Muscle of back (tissue), 3 donors: ENCODE measurements at regions not wholly inside any gene's neighbourhood (a gene's known extent, or its start where the extent isn't known, plus 50 kb on each side); places are given as distances from the start of the nearest gene placed in this dataset.

Experiments
- DNase-seq, 3 donors: peaks; one replicate each; pipeline versions ENCODE4 v3.0.0 to v3.0.0-alpha.2; 2013

- DNase-seq: no peak
Measured at GRCh38 chr7:124497176-124497575, 268.4 kb downstream of the GPR37 start.

GRCh38 chr7:124489925-124490324, 275.7 kb downstream of the GPR37 start:
- no peak for DNase-seq

DNA sequence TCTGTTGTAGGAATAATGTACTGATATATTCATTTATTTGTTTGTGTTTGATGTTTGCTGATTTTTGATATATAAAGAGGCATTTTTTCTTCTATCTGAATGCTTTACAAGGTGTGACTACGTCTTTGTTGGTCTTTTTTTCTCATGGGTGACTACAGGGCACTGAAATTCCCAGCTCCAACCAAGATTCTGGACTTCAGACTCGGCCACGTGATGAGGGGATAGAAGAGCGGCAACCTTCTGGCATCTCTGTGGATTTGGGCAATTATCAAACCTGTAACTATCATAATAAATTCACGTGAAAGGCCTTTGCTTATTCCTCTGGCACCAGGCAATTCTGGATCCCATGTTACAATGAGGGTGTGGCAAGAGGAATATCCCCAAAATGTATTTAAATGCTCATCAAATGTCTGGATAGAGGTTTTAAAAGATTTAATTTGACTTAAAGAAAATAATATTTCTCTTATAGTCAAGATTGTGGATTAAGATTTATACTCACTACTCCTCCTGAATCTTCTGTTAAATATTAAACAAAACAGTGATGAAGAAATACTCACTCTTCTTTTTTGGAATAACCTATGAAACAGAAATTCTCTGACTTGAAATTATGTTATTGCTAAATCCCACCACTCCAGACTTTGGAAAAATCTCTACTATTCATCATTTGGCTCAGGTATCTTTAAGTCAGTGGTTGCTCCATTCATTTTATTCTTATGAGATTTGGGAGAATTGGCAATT, 276.3 kb downstream of the GPR37 start:
- no peak for DNase-seq

DNA sequence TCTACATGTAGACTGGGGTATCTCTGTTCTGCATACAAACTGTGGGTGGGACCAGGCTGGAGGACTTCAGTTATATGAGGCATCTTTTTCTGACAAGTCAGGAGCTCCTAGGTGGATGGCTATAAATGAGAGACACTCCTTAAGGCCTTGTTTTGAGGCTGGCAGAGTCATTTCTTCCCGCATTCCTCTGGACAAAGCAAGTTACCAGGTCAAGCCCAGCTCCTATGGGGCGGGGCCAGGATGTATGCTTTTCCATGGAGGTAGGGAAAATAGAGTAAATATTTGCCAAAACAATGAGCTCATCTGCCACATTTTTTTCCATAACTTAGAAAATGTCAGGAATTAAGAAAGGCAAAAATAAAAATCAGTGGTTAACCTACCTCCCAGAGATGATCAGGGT, 283.4 kb downstream of the GPR37 start:
- no peak for DNase-seq

GRCh38 chr7:124480821-124481290, 284.7 kb downstream of the GPR37 start:
- no peak for DNase-seq

GRCh38 chr7:124480036-124480820, 285.4 kb downstream of the GPR37 start:
- no peak for DNase-seq

DNA sequence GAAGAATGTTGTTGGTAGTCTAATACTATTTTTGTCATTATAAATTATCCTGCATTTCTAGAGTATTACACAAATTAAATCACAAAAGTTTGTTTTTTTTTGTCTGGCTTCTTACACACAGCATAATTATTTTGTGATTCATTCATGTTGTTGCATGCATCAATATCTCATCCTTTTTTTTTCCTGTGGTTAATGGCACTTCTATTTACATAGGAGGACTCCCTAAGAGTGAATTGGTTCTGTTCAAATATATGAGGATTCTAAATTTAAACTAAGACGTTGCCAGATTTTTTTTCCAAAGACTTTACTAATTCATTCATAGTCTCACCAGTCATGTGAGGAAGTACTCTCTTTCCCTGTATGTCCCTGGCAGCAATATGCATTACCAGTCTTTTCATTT, 303.3 kb downstream of the GPR37 start:
- DNase-seq: peak in 1 of 3 donors; percentile 33

DNA sequence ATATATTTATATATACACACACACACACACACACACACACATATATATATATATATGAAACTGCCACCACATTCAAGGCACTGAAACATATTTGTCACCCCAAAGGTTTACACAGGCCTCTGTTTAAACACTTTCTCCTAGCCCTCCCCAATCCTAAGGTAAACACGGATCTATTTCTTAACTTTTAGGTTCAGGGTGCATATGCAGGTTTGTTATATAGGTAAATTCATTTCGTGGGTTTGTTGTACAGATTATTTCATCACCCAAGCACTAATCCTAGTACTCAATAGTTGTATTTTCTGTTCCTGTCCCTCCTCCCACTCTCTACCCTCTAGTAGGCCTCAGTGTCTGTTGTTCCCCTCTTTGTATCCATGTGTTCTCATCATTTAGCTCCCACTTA, 305.0 kb downstream of the GPR37 start:
- DNase-seq: no peak

- DNase-seq: no peak
Measured at GRCh38 chr7:124460056-124460450, 305.5 kb downstream of the GPR37 start.

DNA sequence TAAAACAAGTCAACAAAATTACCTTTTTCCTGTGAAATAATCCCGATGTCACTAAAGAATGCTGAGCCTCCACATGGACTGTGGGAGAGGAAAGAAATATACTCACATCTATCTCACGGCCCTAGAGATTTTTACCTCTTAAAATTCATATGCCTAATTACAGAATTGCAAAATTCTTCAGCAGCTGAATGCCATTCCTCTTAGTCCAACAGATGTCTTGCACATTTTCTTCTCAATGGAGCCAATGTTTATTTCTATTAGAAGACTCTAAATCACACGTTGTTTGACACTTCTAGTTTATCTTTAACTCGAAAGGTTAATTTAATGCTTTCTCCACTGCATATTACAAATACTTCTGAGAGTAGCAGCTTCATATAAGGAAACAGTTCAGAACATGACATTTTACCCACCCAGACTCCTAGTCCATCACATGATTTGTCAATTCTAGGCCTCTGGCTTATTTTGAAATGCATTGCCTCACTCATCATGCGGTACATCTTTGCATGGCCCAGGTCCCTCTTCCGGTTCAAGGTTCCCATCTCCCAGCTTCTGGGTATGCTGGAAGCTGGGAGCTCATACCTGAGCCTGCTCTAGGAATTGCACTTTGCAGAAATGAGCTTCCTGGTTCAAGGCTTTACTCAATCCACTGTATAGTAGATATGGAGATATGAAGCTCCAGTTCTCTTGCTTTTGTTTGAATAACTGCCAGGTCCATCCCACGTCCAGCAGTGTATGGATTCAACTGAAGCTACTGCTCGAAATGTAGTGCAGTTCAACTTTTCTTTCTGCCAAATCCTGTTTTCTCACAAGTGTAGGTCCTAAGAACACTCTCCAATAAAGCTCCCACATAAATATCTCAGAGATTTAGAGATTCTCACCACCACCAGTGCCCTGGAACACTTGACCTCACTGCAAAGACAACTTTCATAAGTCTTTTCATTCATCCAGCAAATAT, 306.2 kb downstream of the GPR37 start:
- peak; percentile 15 to 41 (median 41) for DNase-seq

DNA sequence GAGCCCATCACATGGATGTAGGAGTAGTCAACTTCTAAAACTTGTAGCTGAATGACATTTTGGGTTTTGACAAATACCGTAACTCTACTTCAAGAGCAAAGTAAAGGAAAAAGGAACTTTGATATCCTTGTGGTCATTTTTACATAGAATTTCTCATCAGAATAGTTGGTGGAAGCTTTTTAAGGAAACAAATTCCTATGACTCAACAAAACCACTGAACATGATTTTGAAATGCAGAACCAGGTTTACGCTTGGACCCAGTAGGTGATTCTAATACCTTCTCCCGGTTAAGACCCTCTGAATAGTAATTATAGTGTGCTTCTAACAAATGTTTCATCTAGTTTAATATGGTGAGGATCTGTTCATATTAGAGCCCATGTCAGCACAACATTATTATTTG, 307.8 kb downstream of the GPR37 start:
- no peak for DNase-seq

GRCh38 chr7:124456286-124456685, 309.3 kb downstream of the GPR37 start:
- no peak for DNase-seq

GRCh38 chr7:124452186-124452585, 313.4 kb downstream of the GPR37 start:
- DNase-seq: no peak

DNA sequence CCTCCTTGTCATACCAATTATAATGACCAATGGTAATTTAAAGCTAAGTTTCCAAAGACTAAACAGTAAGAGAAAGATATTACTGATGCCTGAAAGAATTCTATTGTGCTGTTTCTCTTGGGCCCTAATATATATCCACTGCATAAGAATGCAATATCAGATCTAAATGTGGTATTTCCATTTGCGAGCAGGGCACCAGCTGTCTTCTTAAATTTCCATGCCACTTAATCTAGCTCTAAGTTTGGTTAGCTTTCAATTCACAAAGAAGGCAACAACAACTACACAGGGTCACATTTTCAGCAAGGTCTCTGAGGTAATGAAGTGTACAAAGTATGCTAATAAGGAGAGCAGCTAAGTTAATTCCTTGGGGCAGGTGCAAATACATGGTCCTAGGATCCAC, 315.7 kb downstream of the GPR37 start:
- DNase-seq: no peak

GRCh38 chr7:124444696-124445480, 320.7 kb downstream of the GPR37 start:
- no peak for DNase-seq

GRCh38 chr7:124443762-124444161, 321.8 kb downstream of the GPR37 start:
- DNase-seq: no peak

- no peak for DNase-seq
Measured at GRCh38 chr7:124440081-124440480, 325.5 kb downstream of the GPR37 start.

GRCh38 chr7:124432009-124432578, 333.5 kb downstream of the GPR37 start:
- no peak for DNase-seq

GRCh38 chr7:124429923-124430322, 335.7 kb downstream of the GPR37 start:
- DNase-seq: no peak

- peak in 2 of 3 donors; percentile 21 to 41 for DNase-seq
Measured at GRCh38 chr7:124428781-124429180, 336.8 kb downstream of the GPR37 start.

GRCh38 chr7:124426621-124427020, 339.0 kb downstream of the GPR37 start:
- DNase-seq: no peak
